ENCODE measurements at regions not wholly inside any gene's neighbourhood (a gene's known extent, or its start where the extent isn't known, plus 50 kb on each side); places are given as distances from the start of the nearest gene placed in this dataset.

GRCh38 chr12:31820832-31821231 lies 92.0 kb upstream of the AMN1 start:
- Histone ChIP-seq H3K4me3 (no peak overlapping the region), H3K9me3 (peaks cover 0 to 13% (median 0%) of the 10 kb centered on the region in 3 donors), H3K27me3 (no peaks in the 10 kb centered on the region), H3K36me3 (no peaks in the 10 kb centered on the region), H3K4me1 (no peaks in the 10 kb centered on the region), H3K27ac (no peak overlapping the region)
- TF ChIP-seq CTCF (IDR thresholded peaks at IDR 0.05) (no peak), EP300 (IDR thresholded peaks at IDR 0.05) (no peak), POLR2A (IDR thresholded peaks at IDR 0.05) (no peak), POLR2AphosphoS5 (IDR thresholded peaks at IDR 0.05) (no peak)
- no peak for ATAC-seq
- 88% methylated on average over 6 of the region's 7 CpGs for WGBS, 2 donors (ENCODE audit: low coverage in 1 of 2)

- 62 to 76% methylated on average over 2 of the region's 2 CpGs for WGBS, 2 donors (ENCODE audit: low coverage in 1 of 2)
- no peaks in the 10 kb centered on the region for H3K9me3 ChIP-seq
- H3K27me3 ChIP-seq = no peaks in the 10 kb centered on the region
- no peak for ATAC-seq
- no peaks in the 10 kb centered on the region for H3K4me1 ChIP-seq
- no peak overlapping the region for H3K4me3 ChIP-seq
- no peak for TF ChIP-seq POLR2AphosphoS5 (IDR thresholded peaks at IDR 0.05)
- no peak for TF ChIP-seq POLR2A (IDR thresholded peaks at IDR 0.05)
- TF ChIP-seq EP300 (IDR thresholded peaks at IDR 0.05) = no peak
- H3K36me3 ChIP-seq = no peaks in the 10 kb centered on the region
- no peak overlapping the region for H3K27ac ChIP-seq
These were observed 90.6 kb upstream of the AMN1 start for GRCh38 chr12:31819427-31819826.

GRCh38 chr12:31818623-31819268 lies 89.9 kb upstream of the AMN1 start:
- TF ChIP-seq POLR2A (IDR thresholded peaks at IDR 0.05) (no peak), EP300 (IDR thresholded peaks at IDR 0.05) (no peak), CTCF (IDR thresholded peaks at IDR 0.05) (no peak), POLR2AphosphoS5 (IDR thresholded peaks at IDR 0.05) (no peak)
- no peak overlapping the region for H3K4me3 ChIP-seq
- 17% methylated on average over 2 of the region's 2 CpGs; no CpG with 5 or more reads in 1 of the 2 donors for WGBS, 2 donors (ENCODE audit: low coverage in 1 of 2)
- H3K9me3 ChIP-seq = no peaks in the 10 kb centered on the region
- no peak for ATAC-seq
- H3K4me1 ChIP-seq = no peaks in the 10 kb centered on the region
- H3K27me3 ChIP-seq = no peaks in the 10 kb centered on the region
- no peaks in the 10 kb centered on the region for H3K36me3 ChIP-seq
- H3K27ac ChIP-seq = no peak overlapping the region

GRCh38 chr12:31817120-31817519 lies 88.3 kb upstream of the AMN1 start:
- 39 to 88% methylated on average over 4 to 5 of the region's 5 CpGs for WGBS, 2 donors (ENCODE audit: low coverage in 1 of 2)
- H3K36me3 ChIP-seq = no peaks in the 10 kb centered on the region
- H3K4me1 ChIP-seq = no peaks in the 10 kb centered on the region
- no peaks in the 10 kb centered on the region for H3K9me3 ChIP-seq
- H3K4me3 ChIP-seq = no peak overlapping the region
- no peak overlapping the region for H3K27ac ChIP-seq
- TF ChIP-seq POLR2AphosphoS5 (IDR thresholded peaks at IDR 0.05) (no peak), CTCF (IDR thresholded peaks at IDR 0.05) (no peak), EP300 (IDR thresholded peaks at IDR 0.05) (no peak), POLR2A (IDR thresholded peaks at IDR 0.05) (no peak)
- no peaks in the 10 kb centered on the region for H3K27me3 ChIP-seq
- no peak for ATAC-seq

GRCh38 chr12:31815096-31815495 lies 86.3 kb upstream of the AMN1 start:
- no peaks in the 10 kb centered on the region for H3K9me3 ChIP-seq
- no peak overlapping the region for H3K4me3 ChIP-seq
- ATAC-seq = no peak
- no peaks in the 10 kb centered on the region for H3K36me3 ChIP-seq
- 88 to 89% methylated on average over 1 of the region's 1 CpG for WGBS, 2 donors (ENCODE audit: low coverage in 1 of 2)
- H3K27ac ChIP-seq = no peak overlapping the region
- no peaks in the 10 kb centered on the region for H3K27me3 ChIP-seq
- no peaks in the 10 kb centered on the region for H3K4me1 ChIP-seq
- TF ChIP-seq CTCF (IDR thresholded peaks at IDR 0.05) (no peak), POLR2AphosphoS5 (IDR thresholded peaks at IDR 0.05) (no peak), EP300 (IDR thresholded peaks at IDR 0.05) (no peak), POLR2A (IDR thresholded peaks at IDR 0.05) (no peak)
